HG03460 (cell line): ENCODE measurements at regions not wholly inside any gene's neighbourhood (a gene's known extent, or its start where the extent isn't known, plus 50 kb on each side); places are given as distances from the start of the nearest gene placed in this dataset.

ENCODE experiments used
- ATAC-seq: cut with Tn5 transposase; IDR thresholded peaks from one replicate; pipeline ENCODE4 v1.9.1; 2021; ENCODE audit not compliant: unreplicated experiment

GRCh38 chr12:97082029-97082428 is 175.0 kb downstream of the NEDD1 start:
- ATAC-seq = no peak

GRCh38 chr12:97093187-97093683 is 186.2 kb downstream of the NEDD1 start:
- ATAC-seq = no peak

- no peak for ATAC-seq
Observed at GRCh38 chr12:97097734-97098133, 190.7 kb downstream of the NEDD1 start.

- no peak for ATAC-seq
Observed at GRCh38 chr12:97109441-97109840, 202.4 kb downstream of the NEDD1 start.

GRCh38 chr12:97112136-97112535 is 205.1 kb downstream of the NEDD1 start:
- ATAC-seq = no peak

GRCh38 chr12:97118796-97119375 is 211.8 kb downstream of the NEDD1 start:
- no peak for ATAC-seq

- no peak for ATAC-seq
Observed at GRCh38 chr12:97127061-97127460, 220.0 kb downstream of the NEDD1 start.

GRCh38 chr12:97131220-97131981 is 224.3 kb downstream of the NEDD1 start:
- no peak for ATAC-seq

GRCh38 chr12:97132270-97132669 is 225.2 kb downstream of the NEDD1 start:
- no peak for ATAC-seq

GRCh38 chr12:97134495-97134894 is 227.4 kb downstream of the NEDD1 start:
- no peak for ATAC-seq

- no peak for ATAC-seq
Observed at GRCh38 chr12:97140355-97140754, 233.3 kb downstream of the NEDD1 start.

- no peak for ATAC-seq
Observed at GRCh38 chr12:97142737-97143410, 235.8 kb downstream of the NEDD1 start.

- ATAC-seq = peak; percentile 98
Observed at GRCh38 chr12:97148941-97149559, 242.0 kb downstream of the NEDD1 start.

- ATAC-seq = no peak
Observed at GRCh38 chr12:97151481-97151880, 244.4 kb downstream of the NEDD1 start.

- ATAC-seq = no peak
Observed at GRCh38 chr12:97159377-97159776, 252.3 kb downstream of the NEDD1 start.

- no peak for ATAC-seq
Observed at GRCh38 chr12:97160277-97160676, 253.2 kb downstream of the NEDD1 start.

GRCh38 chr12:97162173-97162572 is 255.1 kb downstream of the NEDD1 start:
- ATAC-seq = no peak

GRCh38 chr12:97164936-97165335 is 257.9 kb downstream of the NEDD1 start:
- no peak for ATAC-seq

- no peak for ATAC-seq
Observed at GRCh38 chr12:97167598-97167997, 260.5 kb downstream of the NEDD1 start.

- no peak for ATAC-seq
Observed at GRCh38 chr12:97168804-97169203, 261.7 kb downstream of the NEDD1 start.

- no peak for ATAC-seq
Observed at GRCh38 chr12:97169889-97170567, 263.0 kb downstream of the NEDD1 start.
